Right lobe of liver (tissue), 6 donors: ENCODE measurements at regions not wholly inside any gene's neighbourhood (a gene's known extent, or its start where the extent isn't known, plus 50 kb on each side); places are given as distances from the start of the nearest gene placed in this dataset.

Source experiments
- ATAC-seq, 4 donors: fragments of 200-7000 bp; cut with Tn5 transposase; one replicate each; pipeline ENCODE4 v1.9.1; 2020; ENCODE audit warnings: mild to moderate bottlenecking in 4 of 4, moderate library complexity in 4 of 4
- DNase-seq, 3 donors: peaks; one replicate each; pipeline ENCODE4 v3.0.0-alpha.2; 2020
- H3K27ac ChIP-seq, 3 donors: fragments of 200-600 bp; one replicate each; pipeline ENCODE4 v1.8.0; 2022
- H3K27me3 ChIP-seq, 2 donors: fragments of 200-600 bp; one replicate each; pipeline ENCODE4 v1.8.0; 2022
- H3K36me3 ChIP-seq, 4 donors: fragments of 200-600 bp; sonication (generic) in 1 of 4; one replicate each; pipeline versions ENCODE4 v1.5.1 to v1.8.0; 2017 to 2022; ENCODE audit warnings: control low read depth in 1 of 4
- H3K4me1 ChIP-seq, 4 donors: fragments of 200-600 bp; sonication (generic) in 1 of 4; one replicate each; pipeline versions ENCODE4 v1.5.1 to v1.8.0; 2017 to 2022; ENCODE audit warnings: control low read depth in 1 of 4
- H3K4me3 ChIP-seq, 3 donors: fragments of 200-600 bp; one replicate each; pipeline ENCODE4 v1.8.0; 2022
- H3K9me3 ChIP-seq, 4 donors: fragments of 200-600 bp; sonication (generic) in 1 of 4; one replicate each; pipeline versions ENCODE4 v1.5.1 to v1.8.0; 2017 to 2022; ENCODE audit warnings: control low read depth in 1 of 4
- POLR2A ChIP-seq: fragments of 450-650 bp; IDR thresholded peaks from one replicate; pipeline ENCODE4 v1.6.1; 2017; ENCODE audit warnings: antibody characterized with exemption, mild to moderate bottlenecking
- WGBS: methylation state at CpG from one replicate; pipeline ENCODE4 v1.1.6; 2018; ENCODE audit warnings: low coverage, low lambda C conversion rate; ENCODE audit not compliant: insufficient coverage; ENCODE audit errors: missing lambda C conversion rate; 5-methylcytosine and 5-hydroxymethylcytosine counted together
- intact Hi-C, 2 donors: fragments of 100-400 bp; cut with DNase I; formaldehyde crosslinking; loops; one replicate each; pipeline versions ENCODE4 v1.11.2 to v1.14.1; 2022
- TF ChIP-seq, protein P1 (sequence below), 4 donors: fragments of 200-600 bp in 3 of 4; fragments of 450-650 bp in 1 of 4; IDR thresholded peaks; one replicate each; pipeline versions ENCODE4 v1.5.1 to v1.8.0; 2016 to 2022; ENCODE audit warnings: antibody characterized with exemption in 4 of 4, mild to moderate bottlenecking in 2 of 4
- donor health status: DM: no; HTN: yes; CAD: no.
- donor health status: DM: no; HTN: no; CAD: no.
- donor health status: DM: no; HTN: no; CAD: no.
- donor health status: DM: no; HTN: yes; CAD: no.
- donor health status: DM: no; HTN: yes; CAD: no.

DNA sequence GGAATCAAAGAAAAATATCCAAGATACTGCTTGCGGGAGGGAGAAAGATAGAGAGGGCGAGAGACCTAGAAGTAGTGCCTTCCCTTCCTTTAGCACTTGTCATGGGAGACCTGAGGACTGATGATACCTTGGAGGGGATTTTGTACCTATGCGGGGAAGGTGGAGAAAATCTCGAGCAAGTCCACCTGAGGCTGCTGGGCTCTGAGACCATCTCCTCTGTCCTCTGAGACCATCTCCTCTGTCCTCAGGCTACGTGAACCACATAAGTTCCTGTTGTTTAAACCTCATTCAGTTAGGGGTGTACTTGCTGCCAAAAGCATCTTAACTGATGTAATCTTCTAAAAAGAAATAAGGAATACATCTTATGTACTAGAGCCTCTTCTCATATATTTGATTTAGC is 164.9 kb downstream of the NR2F2 start:
- no peaks in the 10 kb centered on the region for H3K27me3 ChIP-seq
- no peaks in the 10 kb centered on the region for H3K36me3 ChIP-seq
- DNase-seq, result no peak
- TF ChIP-seq POLR2A, result no peak
- TF ChIP-seq, protein P1, sequence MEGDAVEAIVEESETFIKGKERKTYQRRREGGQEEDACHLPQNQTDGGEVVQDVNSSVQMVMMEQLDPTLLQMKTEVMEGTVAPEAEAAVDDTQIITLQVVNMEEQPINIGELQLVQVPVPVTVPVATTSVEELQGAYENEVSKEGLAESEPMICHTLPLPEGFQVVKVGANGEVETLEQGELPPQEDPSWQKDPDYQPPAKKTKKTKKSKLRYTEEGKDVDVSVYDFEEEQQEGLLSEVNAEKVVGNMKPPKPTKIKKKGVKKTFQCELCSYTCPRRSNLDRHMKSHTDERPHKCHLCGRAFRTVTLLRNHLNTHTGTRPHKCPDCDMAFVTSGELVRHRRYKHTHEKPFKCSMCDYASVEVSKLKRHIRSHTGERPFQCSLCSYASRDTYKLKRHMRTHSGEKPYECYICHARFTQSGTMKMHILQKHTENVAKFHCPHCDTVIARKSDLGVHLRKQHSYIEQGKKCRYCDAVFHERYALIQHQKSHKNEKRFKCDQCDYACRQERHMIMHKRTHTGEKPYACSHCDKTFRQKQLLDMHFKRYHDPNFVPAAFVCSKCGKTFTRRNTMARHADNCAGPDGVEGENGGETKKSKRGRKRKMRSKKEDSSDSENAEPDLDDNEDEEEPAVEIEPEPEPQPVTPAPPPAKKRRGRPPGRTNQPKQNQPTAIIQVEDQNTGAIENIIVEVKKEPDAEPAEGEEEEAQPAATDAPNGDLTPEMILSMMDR (IDR thresholded peaks at IDR 0.05), result no peak
- H3K4me1 ChIP-seq, result no peaks in the 10 kb centered on the region
- intact Hi-C loops, result no loop called here
- ATAC-seq, result no peak
- H3K4me3 ChIP-seq, result no peak overlapping the region
- H3K9me3 ChIP-seq, result no peaks in the 10 kb centered on the region
- 63% methylated on average over 5 of the region's 5 CpGs for WGBS
- H3K27ac ChIP-seq, result no peak overlapping the region

DNA sequence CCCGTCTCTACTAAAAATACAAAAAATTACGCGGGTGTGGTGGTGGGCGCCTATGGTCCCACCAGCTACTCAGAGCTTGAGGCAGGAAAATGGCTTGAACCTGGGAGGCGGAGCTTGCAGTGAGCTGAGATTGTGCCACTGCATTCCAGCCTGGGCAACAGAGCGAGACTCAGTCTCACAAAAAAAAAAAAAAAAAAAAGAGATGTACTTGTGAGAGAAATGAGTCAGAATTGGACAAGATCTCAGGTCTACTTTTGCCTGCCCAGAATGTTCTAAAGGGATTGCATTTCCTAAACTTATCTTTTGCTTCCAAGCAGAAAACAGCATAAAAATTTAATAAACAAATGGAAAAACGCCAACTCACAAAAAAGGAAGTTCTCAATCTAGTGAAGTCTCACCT is 167.5 kb downstream of the NR2F2 start:
- TF ChIP-seq, protein P1 (IDR thresholded peaks at IDR 0.05), result no peak
- no peak for TF ChIP-seq POLR2A
- ATAC-seq (no peak), DNase-seq (no peak)
- Histone ChIP-seq H3K36me3 (no peaks in the 10 kb centered on the region), H3K9me3 (no peaks in the 10 kb centered on the region), H3K4me3 (no peak overlapping the region), H3K4me1 (no peaks in the 10 kb centered on the region), H3K27me3 (no peaks in the 10 kb centered on the region), H3K27ac (no peak overlapping the region)
- 64% methylated on average over 4 of the region's 7 CpGs for WGBS
- intact Hi-C loops, result no loop called here

DNA sequence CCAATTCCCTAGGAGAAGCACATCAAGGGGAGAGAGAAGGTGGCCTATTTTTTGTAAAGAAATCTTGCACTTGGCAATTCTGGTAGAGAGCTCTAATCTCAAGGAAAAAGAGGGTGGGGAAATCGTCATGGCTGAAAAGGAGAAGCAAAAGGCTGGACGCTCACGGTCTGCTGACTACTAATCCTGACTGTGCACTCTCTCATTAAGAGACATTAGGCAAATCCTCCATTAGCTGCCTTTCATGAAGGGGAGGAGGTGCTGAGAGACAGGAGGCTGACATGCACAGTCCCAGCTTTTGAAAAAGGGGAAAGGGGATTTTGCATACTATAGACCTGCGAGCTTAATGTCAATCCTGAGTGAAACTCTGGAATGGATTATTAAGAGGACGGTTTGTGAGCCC is 170.0 kb downstream of the NR2F2 start:
- TF ChIP-seq POLR2A, result no peak
- TF ChIP-seq, protein P1 (IDR thresholded peaks at IDR 0.05), result no peak
- 55% methylated on average over 5 of the region's 5 CpGs for WGBS
- no peak overlapping the region for H3K27ac ChIP-seq
- no peaks in the 10 kb centered on the region for H3K4me1 ChIP-seq
- H3K36me3 ChIP-seq, result no peaks in the 10 kb centered on the region
- no peak overlapping the region for H3K4me3 ChIP-seq
- no peaks in the 10 kb centered on the region for H3K27me3 ChIP-seq
- intact Hi-C loops, result no loop called here
- ATAC-seq (no peak), DNase-seq (no peak)
- no peaks in the 10 kb centered on the region for H3K9me3 ChIP-seq

DNA sequence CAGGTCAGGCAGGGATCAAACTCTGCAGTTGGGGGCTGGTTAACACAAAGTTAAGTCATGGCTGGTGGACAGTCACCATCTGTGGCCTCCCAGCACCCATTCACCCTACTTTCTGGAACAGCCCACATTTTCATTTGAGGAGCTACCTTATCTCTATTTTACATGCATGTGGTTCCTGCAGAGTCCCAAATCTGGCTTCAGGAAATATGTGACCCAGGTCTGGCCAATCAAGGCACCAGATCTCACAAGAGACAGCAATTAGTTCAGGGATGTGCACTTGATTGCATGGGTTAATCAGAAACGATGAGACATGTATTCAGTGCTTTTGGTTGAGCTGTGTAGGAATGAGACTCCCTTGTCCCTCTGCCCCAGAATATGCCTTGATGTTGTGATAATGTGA is 170.9 kb downstream of the NR2F2 start:
- DNase-seq, result no peak
- intact Hi-C loops, result no loop called here
- TF ChIP-seq, protein P1 (IDR thresholded peaks at IDR 0.05), result no peak
- TF ChIP-seq POLR2A, result no peak
- Histone ChIP-seq H3K4me1 (no peaks in the 10 kb centered on the region), H3K27ac (no peak overlapping the region), H3K4me3 (no peak overlapping the region), H3K27me3 (no peaks in the 10 kb centered on the region), H3K9me3 (no peaks in the 10 kb centered on the region), H3K36me3 (no peaks in the 10 kb centered on the region)
- no peak for ATAC-seq
- 43% methylated on average over 1 of the region's 1 CpG for WGBS

DNA sequence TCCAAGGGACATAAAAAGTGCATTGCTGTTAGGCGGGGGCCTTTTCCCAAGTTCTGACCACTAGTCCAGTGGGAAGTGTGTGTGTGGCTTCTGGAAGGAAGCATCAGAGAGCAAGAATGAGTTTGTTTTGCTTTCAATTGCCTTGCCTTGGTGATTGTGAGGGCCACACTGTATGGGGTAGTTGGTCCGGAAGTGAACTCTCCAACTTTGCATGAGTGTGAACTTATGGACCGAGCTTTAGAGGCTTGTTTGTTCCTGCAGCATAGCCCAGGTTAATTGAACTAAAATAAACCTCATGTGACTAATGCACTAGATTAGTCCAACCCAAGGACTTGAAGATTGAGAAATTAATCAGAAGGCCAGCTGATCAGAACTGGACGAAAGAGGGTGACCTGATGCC is 171.7 kb downstream of the NR2F2 start:
- H3K36me3 ChIP-seq, result no peaks in the 10 kb centered on the region
- intact Hi-C loops, result no loop called here
- ATAC-seq, result no peak
- H3K27me3 ChIP-seq, result no peaks in the 10 kb centered on the region
- H3K27ac ChIP-seq, result no peak overlapping the region
- H3K4me1 ChIP-seq, result no peaks in the 10 kb centered on the region
- TF ChIP-seq, protein P1 (IDR thresholded peaks at IDR 0.05), result no peak
- TF ChIP-seq POLR2A, result no peak
- no peaks in the 10 kb centered on the region for H3K9me3 ChIP-seq
- no peak overlapping the region for H3K4me3 ChIP-seq
- WGBS, result 55% methylated on average over 4 of the region's 4 CpGs
- no peak for DNase-seq
